ENCODE measurements at regions not wholly inside any gene's neighbourhood (a gene's known extent, or its start where the extent isn't known, plus 50 kb on each side); places are given as distances from the start of the nearest gene placed in this dataset.
A peak's percentile ranks its signal among the peaks of the same experiment; 100 is the strongest.
"Not testable (repeated sequence)": the region's sequence is repeated elsewhere in the genome, so short reads cannot be mapped to it uniquely, and the experiment has no call there.

- Histone ChIP-seq H2BK5ac (ENCODE audit: low read length) (no peak overlapping the region), H3K79me1 (ENCODE audit: low read length) (no peaks in the 10 kb centered on the region), H3K27me3 (ENCODE audit: insufficient read depth, low read length, poor library complexity) (no peaks in the 10 kb centered on the region), H2BK15ac (replicated peaks; ENCODE audit: low read depth) (no peak overlapping the region), H3K79me2 (ENCODE audit: control insufficient read depth, insufficient read depth, low read length) (no peaks in the 10 kb centered on the region), H3K36me3 (ENCODE audit: control insufficient read depth, insufficient read depth, low read length) (no peaks in the 10 kb centered on the region), H3K4ac (ENCODE audit: low read depth, low read length) (no peak overlapping the region), H3K23ac (ENCODE audit: low read length) (no peak overlapping the region), H3K18ac (ENCODE audit: low read length) (no peak overlapping the region), H3K4me3 (ENCODE audit: low read length) (no peak overlapping the region), H3K27ac (ENCODE audit: low read depth, low read length) (no peak overlapping the region), H3K4me1 (ENCODE audit: control insufficient read depth, low read depth, low read length) (no peaks in the 10 kb centered on the region), H3K9ac (ENCODE audit: low read length) (no peak overlapping the region), H2BK120ac (ENCODE audit: low read depth, low read length) (no peak overlapping the region), H4K5ac (ENCODE audit: low read length) (no peak overlapping the region), H3K4me2 (ENCODE audit: low read length) (no peak overlapping the region), H2AK5ac (ENCODE audit: low read length) (no peak overlapping the region), H4K8ac (ENCODE audit: low read depth, low read length) (no peak overlapping the region), H3K56ac (ENCODE audit: low read length) (no peak overlapping the region)
- DNase-seq = peak; percentile 16
- WGBS (ENCODE audit: extremely low coverage, insufficient coverage, low lambda C conversion rate) = no CpG with 5 or more reads among the region's 4 CpGs
These were observed 62.1 kb upstream of the LANCL3 start for GRCh38 chrX:37509349-37509748.

DNA sequence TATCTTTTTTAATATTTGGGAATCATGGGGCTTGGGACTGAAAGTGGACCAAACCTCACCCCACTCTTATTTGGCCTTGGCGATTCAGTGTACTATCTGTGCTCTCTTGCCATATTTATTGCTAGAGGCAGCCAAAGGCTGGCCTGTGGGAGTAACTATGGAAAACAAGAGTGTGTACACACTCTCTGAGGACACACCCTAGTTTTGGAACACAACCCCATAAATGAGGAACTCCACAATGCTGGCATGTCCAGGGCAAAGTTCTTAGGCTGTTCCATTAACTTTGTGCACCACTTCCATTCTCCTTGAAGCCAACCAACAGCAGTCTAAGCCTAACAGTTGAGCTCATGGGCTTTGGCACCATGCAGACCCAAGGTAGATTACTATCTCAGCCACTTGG, 54.9 kb upstream of the LANCL3 start:
- not testable (repeated sequence) for H2BK15ac ChIP-seq (replicated peaks; ENCODE audit: low read depth); H3K79me2 ChIP-seq (ENCODE audit: control insufficient read depth, insufficient read depth, low read length); H3K4me2 ChIP-seq (ENCODE audit: low read length); H3K9ac ChIP-seq (ENCODE audit: low read length); H3K4me1 ChIP-seq (ENCODE audit: control insufficient read depth, low read depth, low read length); H4K8ac ChIP-seq (ENCODE audit: low read depth, low read length); H3K27me3 ChIP-seq (ENCODE audit: insufficient read depth, low read length, poor library complexity); H3K36me3 ChIP-seq (ENCODE audit: control insufficient read depth, insufficient read depth, low read length); H3K27ac ChIP-seq (ENCODE audit: low read depth, low read length); H2BK120ac ChIP-seq (ENCODE audit: low read depth, low read length); H4K5ac ChIP-seq (ENCODE audit: low read length); H3K56ac ChIP-seq (ENCODE audit: low read length); H3K4me3 ChIP-seq (ENCODE audit: low read length); H3K18ac ChIP-seq (ENCODE audit: low read length); H3K23ac ChIP-seq (ENCODE audit: low read length); H2BK5ac ChIP-seq (ENCODE audit: low read length); H3K4ac ChIP-seq (ENCODE audit: low read depth, low read length); H3K79me1 ChIP-seq (ENCODE audit: low read length); H2AK5ac ChIP-seq (ENCODE audit: low read length); DNase-seq
- no CpG with 5 or more reads among the region's 1 CpG for WGBS (ENCODE audit: extremely low coverage, insufficient coverage, low lambda C conversion rate)

DNA sequence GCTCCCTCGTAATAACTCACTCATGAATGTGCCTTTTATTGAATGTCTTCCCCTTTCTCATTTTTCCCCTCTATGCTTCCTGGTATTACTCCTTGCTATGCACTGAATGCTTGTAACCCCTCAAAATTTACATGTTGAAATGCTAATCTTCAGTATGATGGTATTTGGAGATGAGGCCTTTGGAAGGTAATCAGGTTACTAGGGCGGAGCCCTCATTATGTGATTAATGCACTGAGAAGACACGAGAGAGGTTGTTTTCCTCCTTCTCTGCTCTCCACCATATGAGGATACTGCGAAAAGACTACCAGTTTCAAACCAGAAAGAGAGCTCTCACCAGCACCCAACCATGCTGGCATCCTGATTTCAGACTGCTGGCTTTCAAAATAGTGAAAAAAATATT, 52.2 kb upstream of the LANCL3 start:
- H4K5ac ChIP-seq (ENCODE audit: low read length); H2AK5ac ChIP-seq (ENCODE audit: low read length); H4K8ac ChIP-seq (ENCODE audit: low read depth, low read length); H3K23ac ChIP-seq (ENCODE audit: low read length); H3K4ac ChIP-seq (ENCODE audit: low read depth, low read length); H3K27me3 ChIP-seq (ENCODE audit: insufficient read depth, low read length, poor library complexity); H3K4me1 ChIP-seq (ENCODE audit: control insufficient read depth, low read depth, low read length); H2BK5ac ChIP-seq (ENCODE audit: low read length); H2BK15ac ChIP-seq (replicated peaks; ENCODE audit: low read depth); H3K56ac ChIP-seq (ENCODE audit: low read length); H3K79me2 ChIP-seq (ENCODE audit: control insufficient read depth, insufficient read depth, low read length); H3K79me1 ChIP-seq (ENCODE audit: low read length); H3K9ac ChIP-seq (ENCODE audit: low read length); H3K27ac ChIP-seq (ENCODE audit: low read depth, low read length); H3K36me3 ChIP-seq (ENCODE audit: control insufficient read depth, insufficient read depth, low read length); DNase-seq; H3K4me3 ChIP-seq (ENCODE audit: low read length); H3K4me2 ChIP-seq (ENCODE audit: low read length); H3K18ac ChIP-seq (ENCODE audit: low read length); H2BK120ac ChIP-seq (ENCODE audit: low read depth, low read length): not testable (repeated sequence)
- WGBS (ENCODE audit: extremely low coverage, insufficient coverage, low lambda C conversion rate) = no CpG with 5 or more reads among the region's 4 CpGs

DNA sequence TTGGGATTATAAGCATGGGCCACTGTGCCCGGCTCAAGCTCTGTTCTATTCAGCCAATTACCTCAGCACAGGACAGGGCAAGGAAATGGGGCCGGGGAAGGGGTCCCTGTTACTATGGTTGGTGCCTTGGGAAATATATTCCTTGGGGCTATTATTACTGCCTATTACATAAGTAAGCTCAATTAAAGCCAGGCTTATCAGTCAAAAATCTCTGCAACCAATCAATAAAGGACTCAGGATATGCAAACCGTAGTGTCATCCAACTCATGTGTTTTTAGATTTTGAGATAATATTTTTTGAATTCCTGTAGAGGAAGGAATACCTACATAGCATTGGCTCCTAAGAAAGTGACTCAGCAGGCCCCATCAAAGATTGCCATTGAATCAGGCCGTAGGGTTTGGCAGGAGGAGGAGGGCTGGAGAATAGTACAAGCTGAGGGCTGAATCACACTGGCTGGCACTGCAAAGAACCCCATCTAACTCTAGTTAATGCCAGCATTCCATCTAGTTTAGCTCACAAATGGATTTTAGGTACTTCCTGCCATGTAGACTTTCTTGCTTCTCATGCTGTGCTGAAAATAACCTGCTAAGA, 50.5 kb upstream of the LANCL3 start:
- not testable (repeated sequence) for H3K4ac ChIP-seq (ENCODE audit: low read depth, low read length); H3K4me3 ChIP-seq (ENCODE audit: low read length); H3K56ac ChIP-seq (ENCODE audit: low read length); H2BK5ac ChIP-seq (ENCODE audit: low read length); H3K79me1 ChIP-seq (ENCODE audit: low read length); H3K27me3 ChIP-seq (ENCODE audit: insufficient read depth, low read length, poor library complexity); H3K9ac ChIP-seq (ENCODE audit: low read length); H3K36me3 ChIP-seq (ENCODE audit: control insufficient read depth, insufficient read depth, low read length); H2AK5ac ChIP-seq (ENCODE audit: low read length); H3K79me2 ChIP-seq (ENCODE audit: control insufficient read depth, insufficient read depth, low read length); H3K18ac ChIP-seq (ENCODE audit: low read length); H3K23ac ChIP-seq (ENCODE audit: low read length); H4K5ac ChIP-seq (ENCODE audit: low read length); H3K4me2 ChIP-seq (ENCODE audit: low read length); H2BK120ac ChIP-seq (ENCODE audit: low read depth, low read length); H3K27ac ChIP-seq (ENCODE audit: low read depth, low read length); H4K8ac ChIP-seq (ENCODE audit: low read depth, low read length); H3K4me1 ChIP-seq (ENCODE audit: control insufficient read depth, low read depth, low read length); H2BK15ac ChIP-seq (replicated peaks; ENCODE audit: low read depth)
- WGBS (ENCODE audit: extremely low coverage, insufficient coverage, low lambda C conversion rate) = no CpG with 5 or more reads among the region's 4 CpGs
- peak; percentile 46 for DNase-seq

Measured in mesendoderm (in vitro differentiated cells).